Ramos (cell line): ENCODE measurements at regions not wholly inside any gene's neighbourhood (a gene's known extent, or its start where the extent isn't known, plus 50 kb on each side); places are given as distances from the start of the nearest gene placed in this dataset.

ENCODE experiments used
- in situ Hi-C: fragments of 300-500 bp; cut with MboI; formaldehyde crosslinking; loops from one replicate; pipeline ENCODE4 v1.14.3; 2022; ENCODE audit warnings: low sequenced_read_pairs; ENCODE audit not compliant: unreplicated experiment

DNA sequence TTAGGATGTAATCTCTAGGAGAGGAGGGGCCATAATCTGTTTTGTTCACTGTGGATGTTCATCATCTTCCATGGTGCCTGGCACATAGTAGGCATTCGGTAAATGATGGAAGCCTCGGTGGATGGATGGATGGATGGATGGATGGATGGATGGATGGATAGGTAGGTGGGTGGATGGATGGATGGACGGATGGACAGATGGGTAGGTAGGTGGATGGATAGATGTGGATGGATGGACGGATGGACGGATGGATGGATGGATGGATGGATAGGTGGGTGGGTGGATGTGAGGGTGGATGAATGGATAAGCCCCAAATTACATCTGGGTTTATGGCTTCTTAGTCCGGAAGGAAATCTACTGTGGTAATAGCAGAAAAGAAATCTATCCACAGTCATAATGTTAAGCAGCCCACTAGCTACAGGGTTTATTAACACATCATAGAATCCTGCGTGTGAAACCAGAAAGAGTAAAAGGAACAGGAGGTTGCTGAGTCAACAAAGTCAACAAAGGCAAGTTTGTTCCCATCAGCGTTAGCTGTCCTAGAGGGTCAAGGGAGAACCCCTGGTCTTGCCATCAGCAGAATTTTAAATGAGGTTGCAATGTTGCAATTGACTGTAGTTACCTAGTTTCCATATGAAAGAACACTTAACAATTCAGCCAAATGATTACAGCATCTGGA, 82.8 kb downstream of the C11orf91 start:
- in situ Hi-C loops: no loop called here

- in situ Hi-C loops: no loop called here
Measured at GRCh38 chr11:33616552-33616951, 84.1 kb downstream of the C11orf91 start.

DNA sequence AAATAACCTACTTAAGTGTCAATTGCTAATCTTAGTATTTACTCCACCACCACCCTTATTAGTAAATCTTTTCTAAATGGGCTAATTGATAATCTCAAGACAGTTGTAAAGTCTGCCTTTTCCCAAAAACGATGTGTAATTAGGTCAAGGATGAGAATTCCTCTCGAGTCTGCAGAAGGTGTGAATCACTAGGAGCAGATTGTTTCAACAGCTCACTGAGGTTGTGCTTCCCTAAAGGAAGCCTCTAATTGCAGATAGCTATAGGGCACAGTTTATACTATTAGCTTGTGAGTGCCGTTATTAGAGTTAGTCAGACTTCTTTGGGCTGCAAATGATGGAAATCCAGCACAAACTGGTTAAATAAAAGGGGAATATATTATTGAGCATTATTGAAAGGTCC, 84.9 kb downstream of the C11orf91 start:
- in situ Hi-C loops: no loop called here

DNA sequence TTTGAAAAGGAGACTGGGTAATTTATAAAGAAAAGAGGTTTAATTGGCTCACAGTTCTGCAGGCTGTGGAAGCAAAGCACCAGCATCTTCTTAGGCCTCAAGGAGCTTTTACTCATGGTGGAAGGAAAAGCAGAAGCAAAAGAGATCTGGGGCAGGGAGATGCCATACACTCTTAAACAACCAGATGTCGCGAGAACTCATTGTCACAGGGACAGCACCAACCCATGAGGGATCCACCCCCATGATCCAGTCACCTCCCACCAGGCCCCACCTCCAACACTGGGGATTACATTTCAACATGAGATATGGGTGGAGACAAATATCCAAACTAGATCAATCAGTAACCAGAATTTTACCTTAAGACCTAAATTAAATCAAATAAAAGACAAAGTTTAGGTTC, 87.2 kb downstream of the C11orf91 start:
- in situ Hi-C loops: no loop called here

GRCh38 chr11:33610903-33611302, 89.7 kb downstream of the C11orf91 start:
- in situ Hi-C loops: no loop called here

- in situ Hi-C loops: no loop called here
Measured at GRCh38 chr11:33608386-33608785, 92.2 kb downstream of the C11orf91 start.

- in situ Hi-C loops: no loop called here
Measured at GRCh38 chr11:33606762-33607161, 93.9 kb downstream of the C11orf91 start.

DNA sequence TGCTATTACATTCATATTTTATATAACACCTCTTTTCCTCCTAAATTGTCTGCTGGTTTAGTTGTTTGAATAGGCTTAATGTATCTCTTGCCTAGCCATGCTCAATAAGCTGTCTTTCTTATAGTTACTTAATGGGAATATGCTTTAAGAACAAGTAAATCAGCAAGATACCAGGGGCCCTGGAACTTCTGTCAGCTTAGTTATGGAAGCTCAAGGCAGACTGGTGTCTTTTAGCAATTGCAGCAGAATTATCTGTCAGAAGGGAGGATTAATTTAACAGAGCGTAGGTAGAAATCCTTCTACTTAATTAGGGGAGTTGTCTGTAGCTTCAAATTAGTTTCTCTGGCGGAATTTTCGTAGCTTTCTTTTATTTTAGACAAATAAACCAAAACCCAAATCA, 94.9 kb downstream of the C11orf91 start:
- in situ Hi-C loops: no loop called here

- in situ Hi-C loops: no loop called here
Measured at GRCh38 chr11:33598426-33599069, 102.1 kb downstream of the C11orf91 start.

DNA sequence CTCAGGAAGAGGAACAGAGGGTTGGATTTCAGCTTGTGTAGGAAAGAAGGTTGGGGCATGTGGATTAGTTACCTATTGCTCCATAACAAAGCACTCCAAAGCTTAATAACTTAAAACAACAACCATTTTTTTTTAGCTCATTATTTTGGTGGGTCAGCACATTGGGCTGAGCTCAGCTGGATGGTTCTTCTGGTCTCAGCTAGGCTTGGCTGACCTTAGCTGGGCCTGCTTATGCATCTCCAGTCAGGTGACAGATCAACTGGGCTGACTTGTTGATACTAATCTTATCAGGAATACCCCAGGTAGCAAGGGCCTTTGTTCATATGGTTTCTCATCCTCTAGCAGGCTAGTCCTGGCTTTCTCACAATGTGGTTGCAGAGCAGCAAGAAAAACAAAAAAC, 106.4 kb downstream of the C11orf91 start:
- in situ Hi-C loops: no loop called here

DNA sequence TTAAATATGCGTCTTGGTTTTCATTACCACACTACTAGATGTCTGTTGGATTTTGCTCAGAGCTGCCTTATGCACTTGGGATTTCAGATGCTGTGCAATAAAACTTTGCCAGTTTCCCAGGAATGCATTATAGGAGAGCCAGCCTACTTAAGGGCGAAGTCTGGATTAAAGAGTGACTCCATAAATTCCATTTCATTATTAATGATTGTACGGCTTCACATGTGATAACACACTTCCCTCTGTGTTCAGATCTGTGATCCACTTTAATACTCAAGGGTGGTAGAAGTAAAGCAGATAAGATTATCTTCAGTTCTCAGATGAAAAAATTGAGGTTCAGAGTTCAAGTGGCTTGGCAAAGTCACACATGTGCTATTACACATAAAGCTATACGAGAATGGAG, 110.2 kb downstream of the C11orf91 start:
- in situ Hi-C loops: no loop called here

GRCh38 chr11:33588056-33588455, 112.6 kb downstream of the C11orf91 start:
- in situ Hi-C loops: no loop called here

DNA sequence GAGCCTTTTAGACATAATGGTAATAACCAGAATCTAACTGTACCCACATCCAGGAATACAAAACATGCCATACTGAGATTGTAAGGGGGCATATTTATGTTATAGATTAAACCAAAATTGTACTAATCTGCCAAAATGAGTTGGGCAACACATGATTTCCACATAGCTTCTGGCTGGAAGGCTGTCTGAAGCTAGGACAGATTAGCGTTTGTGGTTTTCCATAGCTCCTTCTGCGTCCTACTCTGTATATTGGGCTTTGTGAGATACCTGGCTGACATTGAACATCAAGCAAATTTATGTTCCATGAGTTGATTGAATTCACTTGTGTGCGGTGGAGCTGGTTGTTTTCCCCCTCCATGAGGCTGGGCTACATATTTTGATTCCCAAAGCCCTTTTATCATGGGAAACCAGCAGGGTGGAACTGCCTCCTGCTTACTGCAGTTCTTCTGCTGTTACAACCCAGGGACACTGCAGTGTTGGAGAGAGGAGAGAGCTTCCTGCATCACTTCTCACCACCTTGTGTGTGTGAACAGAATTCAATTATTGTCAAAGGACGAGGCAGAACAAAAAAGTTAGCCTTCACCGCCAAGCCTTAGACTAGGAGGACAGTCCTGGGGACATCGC, 114.9 kb downstream of the C11orf91 start:
- in situ Hi-C loops: no loop called here

- in situ Hi-C loops: no loop called here
Measured at GRCh38 chr11:33582636-33583325, 117.8 kb downstream of the C11orf91 start.

GRCh38 chr11:33579101-33579500, 121.5 kb downstream of the C11orf91 start:
- in situ Hi-C loops: no loop called here

- in situ Hi-C loops: no loop called here
Measured at GRCh38 chr11:33577204-33577603, 123.4 kb downstream of the C11orf91 start.

- in situ Hi-C loops: no loop called here
Measured at GRCh38 chr11:33575311-33575710, 125.3 kb downstream of the C11orf91 start.

GRCh38 chr11:33574331-33574730, 126.3 kb downstream of the C11orf91 start:
- in situ Hi-C loops: no loop called here

DNA sequence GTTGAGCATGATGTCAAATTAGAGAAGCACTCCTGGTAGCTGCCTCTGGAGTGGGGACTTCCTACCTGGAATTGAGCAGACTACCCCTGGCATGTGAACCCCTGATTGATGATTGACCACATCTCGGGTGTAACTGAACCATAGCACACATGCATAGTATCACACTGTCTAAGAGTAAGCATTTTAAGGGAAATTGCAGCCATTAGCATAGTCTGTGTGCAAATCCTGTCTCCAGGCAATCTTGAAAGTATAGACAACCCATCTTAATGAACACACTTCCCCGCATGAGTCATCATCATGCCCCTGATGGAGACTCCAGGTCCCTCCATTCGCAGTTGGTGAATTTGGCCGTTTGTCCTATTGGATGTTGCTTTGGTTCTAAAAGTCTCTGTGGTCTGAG, 131.3 kb downstream of the C11orf91 start:
- in situ Hi-C loops: no loop called here

- in situ Hi-C loops: no loop called here
Measured at GRCh38 chr11:33567004-33567403, 133.6 kb downstream of the C11orf91 start.

- in situ Hi-C loops: no loop called here
Measured at GRCh38 chr11:33564856-33565453, 135.7 kb downstream of the C11orf91 start.
